ENCODE measurements at regions not wholly inside any gene's neighbourhood (a gene's known extent, or its start where the extent isn't known, plus 50 kb on each side); places are given as distances from the start of the nearest gene placed in this dataset.
A peak's percentile ranks its signal among the peaks of the same experiment; 100 is the strongest.

DNA sequence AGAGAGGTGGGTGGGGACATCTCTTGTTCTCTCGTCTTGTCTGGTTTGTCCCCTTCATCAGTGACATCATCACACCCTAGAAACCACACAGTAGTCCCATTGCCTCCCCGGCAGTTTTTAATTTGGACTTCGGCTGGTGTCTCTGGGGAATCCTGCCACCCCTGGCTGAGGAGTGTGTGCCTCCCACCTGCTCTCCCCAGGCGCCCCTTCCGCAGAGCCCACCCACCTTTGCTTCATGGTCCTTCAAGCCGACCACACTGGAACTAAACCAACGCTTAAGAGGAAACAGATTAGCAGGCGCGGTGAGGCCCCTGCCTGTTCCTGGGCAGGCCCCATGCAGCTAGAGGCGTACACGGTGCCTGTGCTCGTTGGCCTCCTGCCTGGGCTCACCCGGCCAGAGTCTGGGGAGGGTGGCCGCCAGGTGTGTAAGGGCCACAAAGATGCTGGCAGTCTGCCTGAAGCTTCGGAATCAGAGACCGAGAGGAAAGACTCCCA is 107.6 kb upstream of the SPRY4 start:
- peak; percentile 46 for DNase-seq

DNA sequence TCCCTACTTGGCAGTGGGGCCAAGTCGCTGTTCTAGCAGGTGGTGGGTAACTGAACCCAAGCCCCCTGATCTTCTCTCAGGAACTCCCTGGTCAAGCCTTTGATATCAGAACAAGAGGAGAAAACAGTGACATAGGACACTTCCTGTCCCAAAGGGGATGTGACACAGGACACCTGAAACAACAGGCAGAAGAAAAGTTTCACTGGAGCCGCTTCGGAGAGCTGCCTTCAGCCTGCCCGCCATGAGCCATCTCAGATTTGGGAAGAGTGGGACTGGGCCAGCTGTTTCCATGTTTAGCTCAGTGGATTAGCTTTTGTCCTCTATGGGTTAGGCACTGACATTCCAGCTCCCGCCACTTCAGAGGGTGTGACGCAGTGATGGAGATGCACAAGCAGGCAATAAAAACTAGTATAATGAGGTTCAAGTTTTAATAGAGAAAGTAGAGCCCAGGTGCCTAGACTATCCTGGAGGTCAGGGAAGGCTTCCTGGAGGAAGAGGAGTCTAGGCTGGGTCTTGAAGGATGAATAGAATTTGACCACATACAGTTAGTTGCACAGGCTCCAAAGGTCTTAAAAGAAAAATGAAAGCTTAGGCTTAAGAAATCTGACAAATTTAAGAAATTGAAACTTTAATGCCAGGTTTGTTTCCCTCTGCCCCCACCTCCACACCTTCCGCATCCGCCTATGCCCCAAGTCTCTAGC is 104.1 kb upstream of the SPRY4 start:
- DNase-seq: no peak

DNA sequence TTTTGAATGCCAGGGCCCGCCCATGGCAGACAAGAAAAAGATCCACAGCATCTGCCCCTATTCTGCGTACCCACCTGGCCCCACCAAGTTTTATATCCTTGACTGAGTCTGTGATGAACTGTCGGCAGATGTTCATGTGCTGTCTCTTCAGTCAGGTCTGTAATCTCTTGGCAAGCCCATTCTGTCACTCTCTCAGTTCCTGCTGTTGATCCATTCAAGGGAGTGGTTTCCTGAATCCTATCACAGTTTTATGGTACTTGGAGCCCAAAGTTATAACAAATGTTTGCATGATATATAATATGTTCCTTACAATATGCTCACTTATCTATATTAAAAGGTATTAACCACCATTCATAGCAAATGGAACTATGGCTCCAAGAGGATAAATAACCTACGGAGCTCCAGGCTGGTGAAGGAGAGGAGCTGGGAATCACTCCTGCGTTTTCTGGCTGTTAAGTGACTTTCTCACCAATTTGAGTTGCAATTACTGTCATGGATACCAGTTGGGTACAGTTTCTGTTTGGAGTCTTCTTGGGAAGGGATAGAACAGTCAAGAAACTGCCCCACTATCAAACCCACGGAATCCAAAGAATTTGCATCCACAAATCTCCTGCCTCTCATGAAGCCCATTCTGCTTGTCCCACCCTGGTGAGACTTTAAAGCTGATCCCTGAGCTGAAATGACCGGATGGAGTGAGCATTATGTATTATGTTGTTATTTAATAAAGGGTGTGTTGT is 103.4 kb upstream of the SPRY4 start:
- DNase-seq: no peak

DNA sequence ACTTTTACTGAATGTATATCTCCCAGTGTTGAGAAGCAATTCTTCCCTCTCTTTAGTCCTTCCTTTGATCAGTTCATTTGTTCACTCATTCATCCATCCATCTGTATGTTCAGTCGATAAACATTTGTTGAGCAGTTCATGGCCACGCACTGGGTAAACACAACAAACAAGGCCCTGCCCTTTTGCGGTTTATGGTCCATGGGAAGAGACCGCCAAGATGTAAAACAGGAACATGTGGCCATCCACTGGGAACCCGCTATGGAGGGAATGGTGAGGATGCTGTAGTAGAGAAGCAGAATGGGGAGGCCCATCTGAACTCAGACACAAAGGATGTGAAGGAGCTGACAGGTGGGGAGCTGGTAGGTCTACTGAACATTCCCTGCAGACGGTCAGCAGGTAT is 102.7 kb upstream of the SPRY4 start:
- no peak for DNase-seq

DNA sequence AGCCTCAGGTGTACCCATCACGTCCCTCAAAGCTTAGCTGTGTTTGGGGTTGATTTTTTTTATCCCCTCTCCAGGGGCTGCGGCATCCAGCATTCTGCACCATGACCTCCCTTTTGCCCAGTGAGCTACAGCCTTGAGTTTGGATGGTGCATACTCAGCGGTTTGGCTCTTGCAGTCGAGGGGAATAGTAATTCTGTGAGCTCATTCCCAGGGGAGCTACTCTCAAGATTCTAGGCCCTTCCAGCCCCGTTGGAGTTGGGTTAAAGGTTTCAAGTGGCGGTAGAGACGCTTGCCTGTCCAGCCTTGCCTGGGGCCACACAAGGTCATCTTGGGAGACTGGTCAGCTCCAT is 102.2 kb upstream of the SPRY4 start:
- DNase-seq: no peak

DNA sequence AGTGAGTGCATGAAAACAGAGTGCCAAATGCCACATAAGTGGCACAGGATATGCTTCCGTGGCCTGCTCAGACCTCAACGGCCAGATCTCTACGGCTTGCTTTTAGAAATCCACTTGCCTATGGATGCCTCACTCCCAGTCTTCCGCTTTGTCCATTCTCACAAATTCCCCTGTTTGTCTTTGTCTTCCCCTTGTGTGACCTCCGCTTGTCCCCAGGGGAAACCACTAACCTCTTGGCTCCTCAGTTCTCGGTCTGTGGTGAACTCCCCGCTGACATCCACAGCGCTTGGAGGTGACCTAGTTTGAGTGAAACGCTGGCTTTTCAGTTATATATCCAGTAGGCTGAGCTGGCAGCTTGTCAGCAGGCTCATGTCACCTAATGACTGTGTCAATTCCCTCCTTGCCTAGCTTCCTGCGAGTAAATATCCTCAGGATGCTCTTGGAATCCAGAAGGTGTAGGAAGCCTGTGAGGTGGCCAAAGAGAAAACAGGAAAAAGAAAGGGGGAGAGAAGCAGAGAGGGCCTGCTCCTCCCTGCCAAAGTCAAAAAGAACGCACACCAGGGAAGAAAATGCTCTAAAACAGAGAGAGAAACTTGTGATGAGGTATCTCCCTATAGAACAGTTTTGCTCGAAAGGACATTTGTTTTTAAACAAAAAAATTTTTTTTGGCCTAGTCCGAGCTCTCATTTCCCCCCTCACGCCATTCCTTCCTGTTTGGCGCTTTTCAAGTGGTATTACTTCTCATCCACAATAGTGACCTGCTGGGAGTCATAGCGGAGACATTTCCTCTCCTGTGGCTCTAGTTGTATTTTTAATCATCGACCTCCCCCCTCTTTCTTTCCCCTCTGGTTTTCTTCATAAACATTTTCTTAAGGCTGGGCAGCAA is 101.6 kb upstream of the SPRY4 start:
- DNase-seq: no peak

DNA sequence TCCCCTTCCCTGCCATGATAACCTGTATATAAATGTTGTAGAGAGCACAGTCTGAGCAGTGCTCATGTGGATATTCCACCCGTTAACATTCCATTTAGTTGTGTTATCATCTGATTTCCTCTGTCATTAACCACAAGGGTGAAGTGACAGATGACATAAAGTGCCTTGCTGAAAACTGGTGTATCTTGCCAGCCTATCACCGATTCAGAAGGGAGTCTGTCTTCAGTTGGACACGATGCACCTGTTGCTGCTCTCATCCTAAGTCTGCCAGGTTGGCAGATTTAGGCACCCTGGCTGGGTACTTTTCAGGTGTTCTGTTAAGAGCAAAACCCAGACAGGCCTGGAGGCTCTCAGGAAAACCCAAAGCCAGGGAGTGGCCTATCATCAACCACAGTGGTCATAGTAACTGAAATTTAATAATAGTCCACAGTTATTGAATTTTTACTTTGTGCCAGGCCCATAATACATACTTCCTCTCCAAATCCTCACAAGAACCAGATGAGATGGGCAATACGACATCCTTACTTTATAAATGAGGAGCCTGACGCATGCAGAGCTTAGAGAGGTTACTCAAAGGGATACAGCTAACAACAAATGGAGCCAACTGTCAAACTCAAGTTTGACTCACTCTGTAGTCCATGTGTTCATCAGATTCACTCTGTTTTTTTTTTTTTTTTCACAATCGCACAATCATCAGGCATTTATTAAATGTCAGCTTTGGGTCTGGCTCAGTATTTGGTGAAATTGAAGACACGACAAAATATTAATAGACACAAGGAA is 100.7 kb upstream of the SPRY4 start:
- no peak for DNase-seq

DNA sequence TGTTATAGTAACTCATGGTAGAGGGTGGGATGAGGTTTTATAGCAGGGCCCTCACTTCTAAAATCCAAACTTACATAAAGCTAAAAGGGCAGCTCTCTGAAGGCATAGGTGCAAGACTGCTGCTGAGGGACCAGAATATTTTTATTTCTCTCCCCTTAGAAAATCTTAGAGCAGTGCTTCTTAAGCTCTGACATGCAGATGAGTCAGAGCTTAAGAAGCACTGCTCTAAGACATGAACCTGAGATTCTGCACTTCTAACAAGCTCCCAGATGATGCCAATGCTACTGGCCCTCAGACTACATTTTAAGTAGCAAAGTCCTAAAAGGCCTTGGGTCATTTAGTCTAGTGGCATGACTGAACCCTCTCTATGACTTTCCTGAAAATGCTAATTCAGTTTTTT is 97.6 kb upstream of the SPRY4 start:
- DNase-seq: no peak

DNA sequence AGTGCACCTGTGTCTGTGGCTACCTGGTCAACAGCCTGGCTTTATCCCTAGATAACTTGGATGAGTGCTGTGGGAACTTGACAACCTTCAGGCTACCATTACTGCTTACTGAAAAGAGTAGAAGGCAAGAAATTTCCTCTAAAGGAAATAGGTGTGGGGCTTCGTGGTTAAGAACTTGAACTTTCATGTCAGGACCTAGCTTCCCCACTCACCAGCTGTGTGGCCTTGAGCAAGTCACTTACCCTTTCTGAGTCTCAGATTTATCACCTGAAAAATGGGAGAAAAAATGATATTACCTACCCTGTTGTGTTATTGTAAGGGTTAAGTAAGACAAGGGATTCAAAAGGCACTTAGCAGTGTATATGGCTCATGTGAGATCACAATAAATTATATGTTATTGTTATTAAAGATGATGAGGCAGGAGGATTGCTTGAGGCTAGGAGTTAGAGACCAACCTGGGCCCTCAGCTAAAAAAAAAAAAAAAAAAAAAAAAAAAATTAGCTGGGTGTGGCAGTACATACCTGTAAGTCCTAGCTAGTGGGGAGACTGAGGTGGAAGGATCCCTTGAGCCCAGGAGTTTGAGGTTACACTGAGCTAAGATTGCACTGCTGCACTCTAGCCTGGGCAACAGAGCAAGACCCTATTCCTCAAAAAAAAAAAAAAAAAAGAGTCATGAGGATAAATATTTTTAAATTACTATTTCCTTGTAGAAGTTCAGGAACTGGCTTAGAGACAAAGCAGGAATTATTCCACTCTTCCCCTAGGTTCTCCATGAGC is 97.0 kb upstream of the SPRY4 start:
- DNase-seq: no peak

DNA sequence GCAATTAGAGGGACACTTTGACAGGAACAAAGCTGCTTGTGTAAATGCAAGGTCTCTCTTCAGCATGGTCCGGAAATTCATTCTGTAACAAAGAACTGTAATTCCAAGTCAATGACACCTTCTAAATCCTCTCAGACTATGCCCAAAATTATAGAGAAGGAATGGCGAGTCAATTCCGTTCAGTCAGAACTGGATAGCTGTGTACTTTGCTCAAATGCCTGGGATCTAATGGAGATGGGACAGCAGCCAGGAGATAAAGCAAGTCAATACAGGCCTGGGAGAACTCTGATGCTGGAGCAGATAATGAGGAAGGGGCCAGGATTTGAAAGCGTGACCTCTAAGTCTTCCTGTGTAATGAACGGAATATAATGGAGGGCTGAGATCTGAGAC is 96.4 kb upstream of the SPRY4 start:
- DNase-seq: no peak

DNA sequence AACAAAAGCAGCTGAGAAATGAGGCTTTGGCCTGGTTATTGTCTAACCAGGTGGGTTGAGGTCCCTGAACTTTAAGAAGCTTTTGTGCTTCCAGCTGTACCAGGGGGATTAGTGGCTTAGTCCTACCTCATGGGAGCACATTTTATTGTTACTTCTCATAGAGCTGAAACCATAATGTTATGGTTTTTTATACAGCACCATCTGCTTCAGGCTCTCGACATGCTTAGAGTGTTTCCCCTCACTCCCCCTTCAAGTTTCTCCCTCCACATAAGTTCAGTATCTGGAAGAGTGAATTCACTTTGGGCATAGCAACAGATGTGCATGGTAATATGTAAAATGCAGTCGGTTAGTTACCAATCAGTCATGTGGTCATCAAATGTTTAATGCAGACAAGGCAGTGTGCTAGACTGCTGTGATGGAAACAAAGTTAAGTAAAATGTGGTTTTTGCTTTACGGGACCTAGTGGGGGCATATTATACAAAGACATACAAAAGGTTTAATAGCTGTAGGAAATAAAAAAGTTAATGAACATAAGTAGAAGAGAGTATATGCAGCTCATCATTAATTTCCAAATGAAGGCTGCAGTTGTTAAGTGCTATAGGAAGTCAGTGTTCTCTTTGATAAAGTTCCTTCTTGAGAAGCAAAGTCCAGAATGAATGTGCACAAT is 95.9 kb upstream of the SPRY4 start:
- no peak for DNase-seq

DNA sequence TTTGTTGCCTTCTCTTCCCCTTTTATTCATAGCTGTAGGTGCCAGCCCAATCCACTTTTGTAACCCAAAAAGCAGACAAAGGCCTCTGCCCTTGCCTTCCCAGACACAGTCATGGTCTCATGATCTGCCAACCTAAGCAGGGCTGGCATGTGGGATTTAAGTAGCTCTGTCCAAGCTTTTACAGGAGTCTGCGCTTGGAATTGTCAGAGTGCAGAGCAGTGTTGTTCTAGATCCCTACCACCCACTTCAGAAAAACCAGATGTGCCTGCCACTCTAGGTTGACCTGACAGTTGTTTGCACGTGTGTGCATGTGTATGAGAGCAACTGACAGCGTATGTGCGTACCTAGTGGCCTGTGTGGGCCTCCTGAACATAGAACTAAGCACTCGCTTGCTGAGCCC is 87.8 kb upstream of the SPRY4 start:
- DNase-seq: no peak

DNA sequence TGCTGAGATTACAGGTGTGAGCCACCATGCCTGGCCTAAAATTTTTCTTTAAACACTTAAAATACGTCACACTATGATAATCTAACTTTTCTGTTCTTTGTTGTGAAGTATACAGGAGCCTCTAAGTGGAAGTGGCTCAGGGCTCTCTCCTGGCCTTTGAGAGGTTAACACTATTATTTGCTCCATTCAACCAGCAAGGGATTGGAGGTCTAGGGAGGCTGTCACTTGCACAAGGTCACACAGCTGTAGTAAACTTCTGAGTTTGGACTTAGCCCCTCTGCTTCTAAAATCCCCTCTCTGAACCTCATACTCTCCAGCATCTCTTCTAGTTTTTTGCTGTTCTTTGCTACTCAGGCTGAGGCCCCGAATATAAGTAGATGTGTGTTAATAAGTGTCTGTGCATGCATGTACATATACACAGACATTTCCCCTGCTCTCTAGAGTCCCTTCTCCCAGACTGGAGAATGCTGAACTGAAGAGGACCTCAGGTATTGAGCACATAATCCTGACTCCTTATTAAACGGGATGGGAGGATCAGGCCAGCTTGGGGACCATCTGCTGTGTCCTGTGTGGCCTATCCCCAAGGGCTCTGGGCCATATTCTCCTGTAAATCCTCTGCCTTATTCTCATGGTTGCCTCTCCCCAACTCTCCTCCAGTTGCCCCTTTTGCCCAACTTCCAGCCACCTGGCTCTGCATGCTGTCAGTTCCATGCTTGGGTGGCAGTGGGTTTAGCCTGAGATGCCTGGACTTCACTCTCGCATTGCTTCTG is 87.0 kb upstream of the SPRY4 start:
- DNase-seq: no peak

DNA sequence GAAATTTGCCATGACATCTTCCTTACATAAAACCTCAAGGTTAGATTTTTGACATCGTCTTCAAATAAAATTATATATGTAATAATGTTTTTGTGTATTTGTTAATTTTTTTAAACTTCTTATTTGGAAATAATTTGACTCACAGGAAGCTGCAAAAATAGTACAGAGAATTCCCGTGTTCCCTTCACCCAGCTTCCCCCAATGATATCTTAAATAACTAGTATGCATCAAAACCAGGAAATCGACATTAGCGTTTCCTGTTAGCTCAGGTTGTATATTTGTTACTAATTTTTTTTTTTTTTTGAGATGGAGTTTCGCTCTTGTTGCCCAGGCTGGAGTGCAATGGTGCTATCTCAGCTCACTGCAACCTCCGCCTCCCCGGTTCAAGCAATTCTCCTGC is 86.3 kb upstream of the SPRY4 start:
- no peak for DNase-seq

DNA sequence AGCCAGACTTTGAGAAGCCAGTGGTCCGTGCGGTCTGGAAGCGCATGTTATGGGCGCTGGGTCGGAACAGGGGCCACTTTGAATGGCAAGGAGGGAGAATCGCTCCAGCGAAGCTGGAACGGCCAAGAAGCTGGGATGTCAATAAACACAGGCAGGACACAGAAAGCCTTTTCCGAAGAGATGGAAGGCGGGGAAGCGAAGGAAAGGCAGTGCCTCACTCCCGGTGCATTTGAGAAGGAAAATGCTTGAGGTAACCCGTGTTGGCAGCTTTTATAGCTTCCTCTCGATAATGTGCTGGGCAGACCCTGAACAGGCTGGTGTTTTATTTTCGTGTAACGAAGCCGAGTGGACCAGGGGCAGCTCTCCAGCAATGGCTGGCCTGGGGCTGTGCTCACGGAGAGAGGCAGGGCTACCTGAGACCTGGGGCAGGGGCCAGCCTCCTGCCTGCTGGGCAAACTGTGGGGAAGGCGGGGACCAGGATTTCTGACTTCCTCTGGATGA is 84.2 kb upstream of the SPRY4 start:
- no peak for DNase-seq

DNA sequence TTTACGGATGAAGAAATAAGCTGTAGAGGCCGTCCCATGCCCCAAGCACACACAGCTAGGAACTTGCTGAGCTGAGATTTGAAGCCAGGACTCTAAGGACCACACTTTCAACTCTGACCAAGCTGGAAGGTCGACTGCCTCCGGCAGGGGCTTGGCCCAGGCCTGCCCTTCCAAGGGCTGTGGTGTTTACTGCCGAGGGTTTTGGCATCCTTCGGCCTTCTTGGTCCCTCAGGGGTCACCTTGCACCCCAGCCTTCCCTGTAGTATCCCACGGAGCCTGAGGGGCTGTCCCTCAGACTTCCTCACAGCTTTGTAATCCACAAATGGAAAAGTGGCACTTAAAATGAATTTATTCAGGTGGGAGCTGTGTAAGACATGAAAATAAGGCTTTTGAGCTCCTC is 83.7 kb upstream of the SPRY4 start:
- no peak for DNase-seq

DNA sequence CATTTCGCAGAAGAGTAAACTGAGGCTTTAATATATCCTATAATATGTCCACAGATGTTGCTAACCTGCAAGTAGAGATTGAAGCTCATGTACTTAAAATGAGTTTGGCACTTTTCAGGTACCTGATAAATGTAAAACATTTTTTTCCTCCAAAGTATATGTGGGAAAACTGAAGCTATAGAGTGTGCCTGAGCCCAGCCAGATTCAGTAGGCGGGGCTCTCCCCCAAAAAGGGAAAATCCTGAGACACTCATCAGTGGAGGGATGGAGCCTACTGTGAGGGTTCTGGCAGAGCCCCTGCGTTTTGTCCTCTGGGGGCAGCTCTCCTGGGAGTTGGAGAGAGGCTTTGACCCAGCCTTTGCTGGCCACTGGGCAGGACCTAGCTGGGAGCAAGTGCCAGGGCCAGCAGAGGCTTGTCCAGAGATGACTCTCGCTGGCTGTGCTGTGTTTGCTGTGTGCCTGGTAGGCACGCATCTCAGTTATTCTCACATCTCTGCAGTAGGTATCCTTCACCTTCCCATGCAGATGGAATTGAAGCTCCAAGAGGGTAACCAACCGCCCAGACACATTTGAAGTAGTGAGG is 81.1 kb upstream of the SPRY4 start:
- no peak for DNase-seq

DNA sequence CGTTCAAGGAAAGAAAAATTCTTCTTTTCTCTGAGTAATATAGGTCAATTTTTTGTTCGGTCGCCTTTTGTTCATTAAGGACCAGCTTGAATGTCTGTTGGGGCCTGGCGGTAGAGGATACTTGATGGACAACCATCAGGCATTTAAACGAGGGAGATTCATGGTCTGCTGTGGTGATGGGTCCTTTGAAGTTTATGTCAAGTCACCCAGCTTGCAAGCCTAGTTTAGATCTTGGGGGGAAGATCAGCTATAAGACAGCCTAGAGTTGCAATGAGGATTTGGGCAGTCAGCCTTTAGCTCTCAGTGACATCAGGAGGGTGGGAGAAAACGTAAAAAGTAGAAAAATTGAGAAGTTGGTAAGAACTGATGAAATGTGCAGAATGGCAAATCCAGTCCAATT is 80.2 kb upstream of the SPRY4 start:
- no peak for DNase-seq

DNA sequence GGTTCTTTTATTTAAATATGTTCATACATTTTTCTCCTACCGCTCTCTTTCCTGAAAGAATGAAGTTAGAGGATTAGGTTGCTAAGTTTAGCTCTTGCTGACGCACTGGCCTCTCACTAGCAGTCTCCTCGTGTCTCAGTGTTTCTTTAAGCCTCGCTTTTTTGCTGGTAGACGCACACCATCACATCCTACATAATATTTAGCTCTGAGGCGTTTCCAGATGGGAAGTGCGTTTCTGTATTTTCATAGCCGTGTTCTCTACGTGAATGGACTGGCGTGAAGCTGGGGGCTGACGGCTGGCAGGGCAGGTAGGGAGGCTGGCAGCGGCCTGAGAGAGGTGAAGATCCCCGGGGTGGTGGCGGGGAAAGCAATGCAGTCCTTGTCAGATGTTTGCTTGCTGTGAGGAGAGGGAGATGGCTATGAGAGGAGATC is 79.2 kb upstream of the SPRY4 start:
- DNase-seq: no peak

DNA sequence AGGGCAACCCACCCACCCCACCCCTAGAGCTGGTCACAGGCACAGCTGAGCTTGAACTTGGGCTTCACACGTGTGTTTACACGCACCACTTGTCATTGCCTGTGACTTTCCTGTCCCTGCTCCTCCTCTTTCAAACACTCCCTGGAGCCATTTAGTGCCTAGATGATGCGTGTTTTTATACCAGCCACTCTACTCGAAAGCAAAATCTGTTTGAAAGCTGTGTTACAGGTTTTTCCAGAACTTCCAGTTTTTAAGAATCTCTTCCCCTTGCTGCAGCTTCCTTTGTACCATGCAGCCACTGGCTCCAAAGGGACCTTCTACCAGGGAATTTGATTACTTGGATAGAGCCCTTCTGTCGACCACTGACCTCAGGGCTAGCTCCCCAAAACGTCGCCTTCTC is 78.8 kb upstream of the SPRY4 start:
- DNase-seq: no peak

All from NCI-H1436 treated with DMSO at 0.1 percent for 48 hours (cell line).